H1 (cell line): ENCODE measurements at regions not wholly inside any gene's neighbourhood (a gene's known extent, or its start where the extent isn't known, plus 50 kb on each side); places are given as distances from the start of the nearest gene placed in this dataset.
"Not testable (repeated sequence)": the region's sequence is repeated elsewhere in the genome, so short reads cannot be mapped to it uniquely, and the experiment has no call there.

ENCODE experiments used
- GABPA ChIP-seq: IDR thresholded peaks from 2 replicates; pipeline ENCODE4 v1.6.1; 2011; ENCODE audit warnings: mild to moderate bottlenecking, low read length, moderate library complexity, borderline replicate concordance; ENCODE audit not compliant: insufficient read depth
- NRF1 ChIP-seq: IDR thresholded peaks from 2 replicates; pipeline ENCODE4 v1.6.1; 2011; ENCODE audit warnings: mild to moderate bottlenecking, low read depth, low read length, improper control_type of control experiment
- TF ChIP-seq, protein P1 (sequence below), 3 experiments: IDR thresholded peaks; 1 replicate in 2 of 3; 2 replicates in 1 of 3; pipeline versions ENCODE4 v1.5.1 to v1.6.1; 2011; ENCODE audit warnings: low read length in 3 of 3, mild to moderate bottlenecking in 3 of 3, inconsistent platforms in 2 of 3, low read depth in 1 of 3, moderate library complexity in 1 of 3; ENCODE audit not compliant: insufficient read depth in 1 of 3; ENCODE audit errors: control extremely low read depth in 1 of 3

DNA sequence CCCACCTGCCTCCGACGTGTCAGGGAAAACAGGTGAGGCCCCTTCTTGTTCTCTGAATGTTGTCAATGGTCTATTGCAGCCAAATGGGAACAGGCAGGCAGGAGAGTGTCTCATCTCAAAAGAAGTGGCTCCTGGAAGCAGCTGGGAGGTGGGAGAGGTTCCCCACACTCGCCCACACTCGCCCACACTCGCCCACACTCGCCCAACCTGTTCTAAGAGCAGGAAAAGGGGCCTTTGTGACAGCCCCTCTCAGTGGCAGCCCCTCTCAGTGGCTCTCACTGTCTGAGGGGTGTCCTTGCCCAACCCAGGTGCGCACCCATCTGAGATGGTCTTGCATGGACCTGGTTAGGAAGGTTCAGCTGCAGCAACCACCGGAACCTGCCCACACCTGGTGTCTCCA lies 162.2 kb downstream of the LMLN start:
- not testable (repeated sequence) for TF ChIP-seq NRF1, GABPA
- TF ChIP-seq, protein P1, sequence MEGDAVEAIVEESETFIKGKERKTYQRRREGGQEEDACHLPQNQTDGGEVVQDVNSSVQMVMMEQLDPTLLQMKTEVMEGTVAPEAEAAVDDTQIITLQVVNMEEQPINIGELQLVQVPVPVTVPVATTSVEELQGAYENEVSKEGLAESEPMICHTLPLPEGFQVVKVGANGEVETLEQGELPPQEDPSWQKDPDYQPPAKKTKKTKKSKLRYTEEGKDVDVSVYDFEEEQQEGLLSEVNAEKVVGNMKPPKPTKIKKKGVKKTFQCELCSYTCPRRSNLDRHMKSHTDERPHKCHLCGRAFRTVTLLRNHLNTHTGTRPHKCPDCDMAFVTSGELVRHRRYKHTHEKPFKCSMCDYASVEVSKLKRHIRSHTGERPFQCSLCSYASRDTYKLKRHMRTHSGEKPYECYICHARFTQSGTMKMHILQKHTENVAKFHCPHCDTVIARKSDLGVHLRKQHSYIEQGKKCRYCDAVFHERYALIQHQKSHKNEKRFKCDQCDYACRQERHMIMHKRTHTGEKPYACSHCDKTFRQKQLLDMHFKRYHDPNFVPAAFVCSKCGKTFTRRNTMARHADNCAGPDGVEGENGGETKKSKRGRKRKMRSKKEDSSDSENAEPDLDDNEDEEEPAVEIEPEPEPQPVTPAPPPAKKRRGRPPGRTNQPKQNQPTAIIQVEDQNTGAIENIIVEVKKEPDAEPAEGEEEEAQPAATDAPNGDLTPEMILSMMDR (IDR thresholded peaks at IDR 0.05; ENCODE audit: control extremely low read depth in 1 of 3, insufficient read depth in 1 of 3, low read depth in 1 of 3, low read length in 3 of 3) = not testable (repeated sequence)
